Progenitor cell of endocrine pancreas (in vitro differentiated cells): ENCODE measurements at regions not wholly inside any gene's neighbourhood (a gene's known extent, or its start where the extent isn't known, plus 50 kb on each side); places are given as distances from the start of the nearest gene placed in this dataset.

Source experiments
- DNase-seq: peaks from one replicate; pipeline ENCODE4 v3.0.0; 2021; ENCODE audit warnings: low spot score; ENCODE audit not compliant: unreplicated experiment
- H3K27ac Mint-ChIP-seq: 2 replicates; pipeline ENCODE4 v1.8.0; 2021; ENCODE audit warnings: mild to moderate bottlenecking, moderate library complexity, mixed read lengths
- H3K27me3 Mint-ChIP-seq: 2 replicates; pipeline ENCODE4 v1.8.0; 2021; ENCODE audit warnings: mixed read lengths
- H3K36me3 Mint-ChIP-seq: 2 replicates; pipeline ENCODE4 v1.8.0; 2022; ENCODE audit warnings: mixed read lengths; ENCODE audit not compliant: insufficient read depth
- H3K4me1 Mint-ChIP-seq: 2 replicates; pipeline ENCODE4 v1.8.0; 2021; ENCODE audit warnings: low read depth, mixed read lengths
- H3K4me3 Mint-ChIP-seq: 2 replicates; pipeline ENCODE4 v1.8.0; 2021; ENCODE audit warnings: low read depth, mild to moderate bottlenecking, moderate library complexity, mixed read lengths
- H3K9me3 Mint-ChIP-seq: 2 replicates; pipeline ENCODE4 v1.8.0; 2021; ENCODE audit warnings: low read depth, mixed read lengths
- CTCF ChIP-seq: fragments of 200-600 bp; sonication (generic); IDR thresholded peaks from one replicate; pipeline ENCODE4 v1.5.0; 2021; ENCODE audit warnings: antibody characterized with exemption, mild to moderate bottlenecking; ENCODE audit not compliant: unreplicated experiment

- Mint-ChIP-seq H3K4me3 (no peak overlapping the region), H3K27me3 (no peaks in the 10 kb centered on the region), H3K4me1 (no peaks in the 10 kb centered on the region), H3K9me3 (peaks cover 3% of the 10 kb centered on the region), H3K27ac (peak overlapping the region; percentile 73), H3K36me3 (peaks cover 31% of the 10 kb centered on the region)
- DNase-seq: no peak
- TF ChIP-seq CTCF: no peak
Observed at GRCh38 chr12:124460771-124461170, 106.6 kb downstream of the NCOR2 start.

GRCh38 chr12:124459852-124460645 is 107.4 kb downstream of the NCOR2 start:
- no peak for TF ChIP-seq CTCF
- H3K27ac Mint-ChIP-seq: no peak overlapping the region

GRCh38 chr12:124458992-124459851 is 108.2 kb downstream of the NCOR2 start:
- peaks cover 18% of the 10 kb centered on the region for H3K36me3 Mint-ChIP-seq
- H3K27ac Mint-ChIP-seq: peak overlapping the region; percentile 22
- no peak overlapping the region for H3K4me3 Mint-ChIP-seq

More at GRCh38 chr12:124459852-124460645, 107.4 kb downstream of the NCOR2 start:
- Mint-ChIP-seq H3K4me3 (no peak overlapping the region), H3K9me3 (peaks cover 3% of the 10 kb centered on the region), H3K4me1 (no peaks in the 10 kb centered on the region), H3K27me3 (no peaks in the 10 kb centered on the region), H3K36me3 (peaks cover 26% of the 10 kb centered on the region)
- no peak for DNase-seq

GRCh38 chr12:124458220-124458991 is 109.0 kb downstream of the NCOR2 start:
- DNase-seq: no peak
- H3K27ac Mint-ChIP-seq: peak overlapping the region; percentile 22
- H3K4me3 Mint-ChIP-seq: no peak overlapping the region
- no peak for TF ChIP-seq CTCF
- no peaks in the 10 kb centered on the region for H3K27me3 Mint-ChIP-seq
- H3K4me1 Mint-ChIP-seq: peaks cover 1% of the 10 kb centered on the region
- H3K36me3 Mint-ChIP-seq: peaks cover 13% of the 10 kb centered on the region
- no peaks in the 10 kb centered on the region for H3K9me3 Mint-ChIP-seq

More at GRCh38 chr12:124458992-124459851, 108.2 kb downstream of the NCOR2 start:
- peaks cover 1% of the 10 kb centered on the region for H3K4me1 Mint-ChIP-seq
- H3K27me3 Mint-ChIP-seq: no peaks in the 10 kb centered on the region
- TF ChIP-seq CTCF: no peak
- H3K9me3 Mint-ChIP-seq: no peaks in the 10 kb centered on the region
- no peak for DNase-seq
